ENCODE measurements at regions not wholly inside any gene's neighbourhood (a gene's known extent, or its start where the extent isn't known, plus 50 kb on each side); places are given as distances from the start of the nearest gene placed in this dataset.

GRCh38 chr2:54377901-54378493 lies 78.1 kb upstream of the SPTBN1 start:
- TF ChIP-seq EP300 (IDR thresholded peaks at IDR 0.05) (no peak), POLR2A (IDR thresholded peaks at IDR 0.05) (no peak)

Data from ovary (tissue), 1 donor.